Right ventricle myocardium superior (tissue), 1 donor: ENCODE measurements at regions not wholly inside any gene's neighbourhood (a gene's known extent, or its start where the extent isn't known, plus 50 kb on each side); places are given as distances from the start of the nearest gene placed in this dataset.

Source experiments
- ATAC-seq: fragments of 200-7000 bp; cut with Tn5 transposase; one replicate; pipeline ENCODE4 v1.9.1; 2020; ENCODE audit warnings: mild to moderate bottlenecking; ENCODE audit not compliant: poor library complexity
- DNase-seq: peaks from one replicate; pipeline ENCODE4 v3.0.0-alpha.2; 2020
- intact Hi-C: fragments of 100-400 bp; cut with DNase I; formaldehyde crosslinking; loops from one replicate; pipeline ENCODE4 v1.11.2; 2022
- donor health status: DM: no; HTN: yes; CAD: no; lungs with severe emphysema.

- peak; percentile 68 for DNase-seq
- intact Hi-C loops, result loop anchor here (5.0 kb wide), 2 partner anchors 517 to 932 kb away; no protein-coding TSS in a partner anchor
- peak; percentile 94 for ATAC-seq
Measured at GRCh38 chr5:158174918-158175851, 316.2 kb upstream of the CLINT1 start.

- DNase-seq, result no peak
- no peak for ATAC-seq
- intact Hi-C loops, result no loop called here
Measured at GRCh38 chr5:158174026-158174425, 315.1 kb upstream of the CLINT1 start.

GRCh38 chr5:158172005-158172404 is 313.1 kb upstream of the CLINT1 start:
- ATAC-seq (no peak), DNase-seq (no peak)
- intact Hi-C loops, result no loop called here

GRCh38 chr5:158170534-158170933 is 311.6 kb upstream of the CLINT1 start:
- ATAC-seq (no peak), DNase-seq (no peak)
- intact Hi-C loops, result no loop called here

GRCh38 chr5:158170060-158170459 is 311.1 kb upstream of the CLINT1 start:
- no peak for DNase-seq
- no peak for ATAC-seq
- intact Hi-C loops, result no loop called here

GRCh38 chr5:158166424-158166823 is 307.5 kb upstream of the CLINT1 start:
- intact Hi-C loops, result no loop called here

GRCh38 chr5:158165647-158166046 is 306.7 kb upstream of the CLINT1 start:
- intact Hi-C loops, result no loop called here

More at GRCh38 chr5:158166424-158166823, 307.5 kb upstream of the CLINT1 start:
- no peak for ATAC-seq
- DNase-seq, result no peak

GRCh38 chr5:158164296-158165047 is 305.5 kb upstream of the CLINT1 start:
- intact Hi-C loops, result no loop called here
- no peak for ATAC-seq

More at GRCh38 chr5:158165647-158166046, 306.7 kb upstream of the CLINT1 start:
- DNase-seq, result no peak
- no peak for ATAC-seq

GRCh38 chr5:158163451-158164295 is 304.7 kb upstream of the CLINT1 start:
- DNase-seq (no peak), ATAC-seq (no peak)
- intact Hi-C loops, result no loop called here

More at GRCh38 chr5:158164296-158165047, 305.5 kb upstream of the CLINT1 start:
- no peak for DNase-seq

GRCh38 chr5:158162479-158163034 is 303.6 kb upstream of the CLINT1 start:
- no peak for ATAC-seq
- intact Hi-C loops, result no loop called here
- DNase-seq, result no peak

- DNase-seq (no peak), ATAC-seq (no peak)
- intact Hi-C loops, result no loop called here
Measured at GRCh38 chr5:158162026-158162425, 303.1 kb upstream of the CLINT1 start.

- DNase-seq, result no peak
- intact Hi-C loops, result no loop called here
- no peak for ATAC-seq
Measured at GRCh38 chr5:158159621-158160020, 300.7 kb upstream of the CLINT1 start.

GRCh38 chr5:158155811-158156505 is 297.0 kb upstream of the CLINT1 start:
- intact Hi-C loops, result no loop called here
- ATAC-seq, result no peak
- DNase-seq, result no peak

- intact Hi-C loops, result no loop called here
- DNase-seq (no peak), ATAC-seq (no peak)
Measured at GRCh38 chr5:158155067-158155466, 296.1 kb upstream of the CLINT1 start.

- no peak for DNase-seq
- peak; percentile 94 for ATAC-seq
- intact Hi-C loops, result no loop called here
Measured at GRCh38 chr5:158154226-158155005, 295.5 kb upstream of the CLINT1 start.

GRCh38 chr5:158153508-158153907 is 294.6 kb upstream of the CLINT1 start:
- intact Hi-C loops, result no loop called here
- ATAC-seq, result no peak
- no peak for DNase-seq

- ATAC-seq (no peak), DNase-seq (no peak)
- intact Hi-C loops, result no loop called here
Measured at GRCh38 chr5:158152136-158152535, 293.2 kb upstream of the CLINT1 start.
